HG03521 (cell line): ENCODE measurements at regions not wholly inside any gene's neighbourhood (a gene's known extent, or its start where the extent isn't known, plus 50 kb on each side); places are given as distances from the start of the nearest gene placed in this dataset.

Source experiments
- ATAC-seq: cut with Tn5 transposase; IDR thresholded peaks from one replicate; pipeline ENCODE4 v1.9.1; 2021; ENCODE audit warnings: mild to moderate bottlenecking, moderate library complexity; ENCODE audit not compliant: unreplicated experiment

DNA sequence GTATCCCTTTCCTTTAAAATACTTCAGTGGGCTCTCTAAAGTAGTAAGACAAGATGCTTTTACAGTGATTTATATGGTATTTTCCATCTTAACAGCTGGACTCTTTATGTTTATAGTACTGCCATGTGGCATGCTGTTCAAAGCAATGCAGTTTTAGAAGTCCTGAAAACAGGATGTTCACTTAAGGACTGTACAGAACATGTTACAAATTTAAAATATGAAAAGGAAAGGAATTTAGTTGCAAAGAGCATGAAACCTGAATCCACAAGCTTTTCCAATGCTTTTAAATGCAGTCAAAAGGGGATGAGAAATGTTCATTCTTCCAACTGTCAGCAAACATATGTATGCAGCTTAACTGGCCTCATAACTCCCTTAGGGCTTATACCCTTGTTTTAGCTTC, 580.2 kb downstream of the EFNA5 start:
- ATAC-seq = no peak

- no peak for ATAC-seq
These were observed 581.8 kb downstream of the EFNA5 start for GRCh38 chr5:107088907-107089306.

GRCh38 chr5:107085572-107085971, 585.2 kb downstream of the EFNA5 start:
- no peak for ATAC-seq

- ATAC-seq = no peak
These were observed 595.7 kb downstream of the EFNA5 start for GRCh38 chr5:107074996-107075395.

- ATAC-seq = no peak
These were observed 597.8 kb downstream of the EFNA5 start for GRCh38 chr5:107072967-107073366.

- no peak for ATAC-seq
These were observed 598.3 kb downstream of the EFNA5 start for GRCh38 chr5:107072440-107072839.

DNA sequence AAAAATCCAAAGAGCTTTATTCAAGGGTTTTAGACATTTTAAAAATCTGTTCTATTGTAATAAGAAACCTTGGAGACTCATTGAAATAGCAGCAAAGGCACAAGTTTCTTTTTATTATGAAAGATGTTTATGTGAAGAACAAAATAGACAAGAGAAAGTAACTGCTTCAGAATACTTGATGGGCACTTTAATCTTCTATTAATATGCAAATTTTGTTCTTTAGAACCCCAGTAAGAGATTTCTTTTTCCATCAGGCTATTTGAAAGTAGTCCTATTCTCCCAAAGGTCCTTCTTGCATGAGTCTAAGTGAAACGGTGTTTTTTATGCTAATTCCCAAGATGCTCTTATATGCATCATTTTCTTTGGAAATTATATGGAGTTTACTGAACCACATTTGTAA, 602.0 kb downstream of the EFNA5 start:
- ATAC-seq = no peak

DNA sequence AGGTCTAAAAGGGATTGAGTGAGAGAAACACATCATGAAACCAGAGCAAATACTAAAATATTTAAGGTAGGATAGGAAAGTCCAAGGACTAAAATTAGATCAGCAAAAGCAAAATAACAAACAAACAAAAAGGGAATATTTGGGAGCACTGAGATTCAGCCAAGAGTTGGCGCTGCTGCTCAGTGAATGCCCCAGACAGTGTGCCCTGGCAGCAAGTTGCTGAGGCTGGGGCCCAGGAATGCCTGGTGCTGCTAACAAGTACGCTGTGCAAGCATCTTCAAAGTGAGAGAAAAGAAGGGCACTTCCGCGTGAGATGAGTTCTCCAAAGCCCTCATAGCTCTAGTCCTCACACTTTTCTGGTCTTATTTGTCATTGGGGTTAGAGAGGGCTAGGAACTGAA, 603.3 kb downstream of the EFNA5 start:
- ATAC-seq = no peak

GRCh38 chr5:107063511-107063910, 607.2 kb downstream of the EFNA5 start:
- no peak for ATAC-seq

GRCh38 chr5:107058803-107059202, 611.9 kb downstream of the EFNA5 start:
- ATAC-seq = no peak

DNA sequence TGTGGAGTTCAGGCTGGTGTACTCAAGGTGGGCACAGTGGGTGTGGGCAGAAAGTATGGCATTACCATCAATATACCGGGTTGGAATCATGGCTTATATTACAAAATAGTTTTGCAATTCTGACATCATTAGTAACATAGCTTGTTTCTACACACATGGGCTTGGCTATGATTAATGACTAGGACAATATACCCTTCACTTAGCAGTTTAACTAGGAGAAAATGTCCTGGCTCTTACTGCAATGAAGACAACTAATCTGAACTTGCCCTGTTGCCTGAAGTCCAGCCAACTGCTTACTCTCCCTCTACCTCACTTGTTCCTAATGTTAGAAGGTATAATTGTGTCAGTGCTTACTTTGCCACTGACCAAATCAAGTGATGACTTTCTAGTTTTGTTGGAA, 612.5 kb downstream of the EFNA5 start:
- ATAC-seq = no peak

GRCh38 chr5:107056278-107056677, 614.5 kb downstream of the EFNA5 start:
- ATAC-seq = no peak

DNA sequence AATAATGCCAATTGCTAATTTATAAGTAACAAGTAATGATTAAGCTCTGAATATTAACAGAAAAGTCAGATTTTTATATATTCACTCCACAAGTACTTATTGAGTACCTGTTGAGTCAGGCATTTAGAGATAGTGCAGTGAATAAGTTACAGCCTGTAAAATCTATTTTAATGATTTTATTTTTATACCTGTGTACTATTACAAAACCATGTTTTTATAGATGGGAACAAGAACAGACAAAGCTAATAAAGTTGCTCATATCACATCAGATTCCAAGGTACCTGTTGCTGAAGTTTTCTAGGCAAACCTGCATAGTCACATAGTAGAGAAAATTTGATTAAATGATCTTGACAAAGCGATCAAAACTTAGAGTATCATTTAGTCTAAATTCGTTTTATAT, 623.7 kb downstream of the EFNA5 start:
- ATAC-seq = no peak

DNA sequence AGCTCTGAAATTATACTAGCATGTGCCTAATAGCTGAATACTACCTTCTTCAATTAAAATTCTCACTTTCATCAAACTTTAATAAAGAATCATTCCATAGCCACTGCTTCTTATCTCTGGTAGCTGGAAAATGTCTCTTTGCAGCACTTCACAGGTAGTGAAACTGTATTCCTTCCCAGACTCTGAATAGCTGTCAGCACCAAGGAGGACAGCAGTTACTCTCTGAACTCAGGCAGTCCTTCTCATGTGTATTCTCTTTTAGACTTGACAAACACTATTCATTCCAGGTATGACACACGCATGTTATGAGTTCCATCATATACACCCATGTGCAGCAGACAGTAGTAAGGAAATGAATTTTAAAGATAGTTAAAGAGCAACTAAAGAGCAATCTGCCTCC, 627.1 kb downstream of the EFNA5 start:
- ATAC-seq = no peak

DNA sequence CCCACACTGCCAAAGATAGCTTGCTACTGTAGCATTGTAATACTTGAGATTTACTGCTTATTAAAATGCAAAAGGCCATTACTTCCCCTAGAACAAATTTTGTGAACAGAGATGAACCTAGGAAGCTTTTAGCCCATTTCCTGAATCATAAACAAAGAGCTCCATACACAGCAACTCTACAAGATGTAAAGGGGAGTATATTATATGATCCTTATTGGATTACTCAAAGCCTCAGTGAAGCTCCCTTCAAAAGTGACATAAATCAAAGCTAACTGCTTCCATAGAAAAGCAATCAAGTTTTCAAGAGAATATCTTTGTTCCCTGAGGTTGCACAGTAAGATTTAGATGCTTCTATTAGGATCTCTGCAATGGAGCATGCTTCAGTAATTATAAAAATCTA, 629.8 kb downstream of the EFNA5 start:
- no peak for ATAC-seq

DNA sequence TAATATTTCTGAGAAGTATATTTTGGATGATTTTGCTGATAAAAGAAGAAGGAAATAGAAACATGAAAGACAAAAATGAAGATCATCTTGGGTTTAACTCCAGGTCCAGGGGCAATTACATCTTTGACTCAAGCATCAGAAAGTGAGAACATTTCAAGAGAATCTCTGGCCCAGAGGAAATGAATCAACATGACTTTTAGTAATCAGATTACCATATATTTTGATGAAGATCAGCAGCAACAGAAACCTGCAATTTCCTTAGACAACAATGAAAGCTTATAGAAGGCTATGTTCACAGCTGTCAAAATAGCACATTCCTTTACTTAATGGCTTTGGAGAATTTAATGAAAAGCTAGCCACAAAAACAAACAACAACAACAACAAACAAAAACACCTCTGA, 638.1 kb downstream of the EFNA5 start:
- ATAC-seq = no peak

DNA sequence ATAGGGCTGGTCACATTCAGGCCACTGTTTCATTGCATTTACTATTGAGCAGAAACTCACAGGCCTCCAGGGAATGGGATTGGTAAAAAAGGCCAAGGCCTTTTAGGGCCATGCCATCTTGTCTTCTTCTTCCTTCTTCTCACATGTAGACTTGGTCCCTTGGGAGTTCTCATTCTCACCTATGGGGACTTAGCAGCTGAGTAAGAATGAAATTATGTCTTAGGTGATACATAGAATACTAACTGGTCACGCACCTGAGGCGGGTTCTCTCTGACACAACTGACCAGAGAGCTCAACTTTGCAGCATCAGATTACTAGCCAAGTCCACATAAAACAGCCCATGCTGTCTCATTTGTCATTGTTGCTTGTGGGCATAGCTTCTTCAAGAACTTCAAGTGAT, 641.8 kb downstream of the EFNA5 start:
- no peak for ATAC-seq

DNA sequence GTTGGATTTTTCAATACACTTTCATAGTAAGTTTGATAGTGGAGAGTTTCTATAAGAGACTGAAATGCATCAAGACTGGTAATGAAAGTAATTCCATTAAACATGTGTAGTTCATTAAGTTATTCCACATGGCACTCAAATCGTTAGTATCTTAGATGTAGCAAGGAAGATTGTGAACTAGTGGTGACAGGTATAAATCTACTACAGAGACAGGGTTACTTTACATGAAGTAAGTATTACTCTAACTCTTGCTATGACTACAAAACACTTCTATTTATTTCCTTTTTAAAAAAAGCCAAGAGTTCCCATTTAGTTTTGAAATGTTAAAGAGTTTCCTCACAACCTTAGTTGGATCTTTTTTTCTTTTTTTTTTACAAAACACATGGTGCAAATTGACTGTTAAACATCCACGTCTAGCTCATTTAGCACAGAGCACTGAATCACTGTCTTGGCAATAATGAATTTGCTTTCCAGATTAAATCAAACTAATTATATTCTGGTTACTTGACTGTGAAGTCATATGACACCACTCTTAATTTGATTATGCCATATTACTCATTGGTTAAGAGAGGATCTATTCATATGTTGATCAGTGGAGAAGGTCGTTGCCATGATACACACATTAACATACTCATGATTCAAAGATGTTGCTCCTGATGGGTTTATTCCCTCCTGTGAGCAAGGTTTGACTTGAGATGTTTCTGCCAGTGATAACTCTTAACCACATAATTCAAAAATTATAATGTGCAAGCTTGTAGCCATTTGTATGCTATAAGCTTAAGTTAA, 644.8 kb downstream of the EFNA5 start:
- ATAC-seq = no peak

- ATAC-seq = no peak
These were observed 647.0 kb downstream of the EFNA5 start for GRCh38 chr5:107023732-107024131.

GRCh38 chr5:107021575-107021974, 649.2 kb downstream of the EFNA5 start:
- ATAC-seq = no peak

- ATAC-seq = no peak
These were observed 650.1 kb downstream of the EFNA5 start for GRCh38 chr5:107020626-107021025.

DNA sequence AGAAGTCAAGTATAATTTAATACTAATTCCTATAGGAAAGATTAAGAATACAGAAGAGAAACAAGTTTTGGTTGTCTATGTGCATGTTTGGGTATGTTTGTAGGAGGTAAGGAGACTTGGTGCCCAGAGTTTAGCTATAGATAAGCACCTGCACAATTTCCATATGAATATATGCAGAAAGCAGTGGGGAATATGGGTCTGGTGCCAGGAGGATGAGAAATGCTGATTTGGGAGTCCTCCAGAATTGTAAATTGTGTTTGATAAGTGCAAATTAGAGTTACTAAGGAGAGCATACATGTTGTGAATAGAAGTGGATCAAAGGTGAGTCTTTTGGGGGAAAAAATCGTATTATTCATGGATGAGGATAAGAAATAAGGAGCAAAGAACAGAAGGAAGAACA, 653.1 kb downstream of the EFNA5 start:
- ATAC-seq = no peak

GRCh38 chr5:107012371-107012770, 658.4 kb downstream of the EFNA5 start:
- ATAC-seq = no peak
